GM19463 (cell line): ENCODE measurements at regions not wholly inside any gene's neighbourhood (a gene's known extent, or its start where the extent isn't known, plus 50 kb on each side); places are given as distances from the start of the nearest gene placed in this dataset.
"Not testable (repeated sequence)": the region's sequence is repeated elsewhere in the genome, so short reads cannot be mapped to it uniquely, and the experiment has no call there.

ENCODE experiments used
- ATAC-seq: cut with Tn5 transposase; IDR thresholded peaks from one replicate; pipeline ENCODE4 v1.9.1; 2021; ENCODE audit warnings: mild to moderate bottlenecking, moderate library complexity; ENCODE audit not compliant: unreplicated experiment

- no peak for ATAC-seq
Measured at GRCh38 chr16:60419859-60420258, 1616.4 kb downstream of the CDH8 start.

- no peak for ATAC-seq
Measured at GRCh38 chr16:60414613-60415012, 1621.6 kb downstream of the CDH8 start.

- ATAC-seq, result no peak
Measured at GRCh38 chr16:60413969-60414368, 1622.3 kb downstream of the CDH8 start.

- ATAC-seq, result no peak
Measured at GRCh38 chr16:60407606-60408005, 1628.6 kb downstream of the CDH8 start.

GRCh38 chr16:60407034-60407433 lies 1629.2 kb downstream of the CDH8 start:
- no peak for ATAC-seq

GRCh38 chr16:60405286-60405685 lies 1631.0 kb downstream of the CDH8 start:
- ATAC-seq, result no peak

GRCh38 chr16:60404401-60404800 lies 1631.8 kb downstream of the CDH8 start:
- ATAC-seq, result no peak

- ATAC-seq, result not testable (repeated sequence)
Measured at GRCh38 chr16:60402941-60403340, 1633.3 kb downstream of the CDH8 start.

GRCh38 chr16:60392380-60392779 lies 1643.9 kb downstream of the CDH8 start:
- no peak for ATAC-seq

GRCh38 chr16:60371591-60371990 lies 1637.5 kb upstream of the GOT2 start:
- no peak for ATAC-seq

GRCh38 chr16:60367739-60368138 lies 1633.6 kb upstream of the GOT2 start:
- ATAC-seq, result no peak

GRCh38 chr16:60363566-60363965 lies 1629.5 kb upstream of the GOT2 start:
- no peak for ATAC-seq

- not testable (repeated sequence) for ATAC-seq
Measured at GRCh38 chr16:60359866-60360265, 1625.8 kb upstream of the GOT2 start.

GRCh38 chr16:60359412-60359811 lies 1625.3 kb upstream of the GOT2 start:
- ATAC-seq, result not testable (repeated sequence)

- not testable (repeated sequence) for ATAC-seq
Measured at GRCh38 chr16:60357876-60358522, 1623.9 kb upstream of the GOT2 start.

- ATAC-seq, result no peak
Measured at GRCh38 chr16:60346256-60346655, 1612.1 kb upstream of the GOT2 start.

GRCh38 chr16:60337671-60338070 lies 1603.6 kb upstream of the GOT2 start:
- no peak for ATAC-seq

GRCh38 chr16:60331168-60331567 lies 1597.1 kb upstream of the GOT2 start:
- no peak for ATAC-seq

GRCh38 chr16:60329108-60329507 lies 1595.0 kb upstream of the GOT2 start:
- no peak for ATAC-seq

- no peak for ATAC-seq
Measured at GRCh38 chr16:60328152-60328551, 1594.0 kb upstream of the GOT2 start.

- ATAC-seq, result no peak
Measured at GRCh38 chr16:60318486-60318885, 1584.4 kb upstream of the GOT2 start.

GRCh38 chr16:60310846-60311445 lies 1576.8 kb upstream of the GOT2 start:
- ATAC-seq, result no peak

- ATAC-seq, result no peak
Measured at GRCh38 chr16:60304720-60305119, 1570.6 kb upstream of the GOT2 start.
